Esophagus (tissue), 2 donors: ENCODE measurements at regions not wholly inside any gene's neighbourhood (a gene's known extent, or its start where the extent isn't known, plus 50 kb on each side); places are given as distances from the start of the nearest gene placed in this dataset.

Experiments used
- H3K27ac ChIP-seq, 2 donors: one replicate each; pipeline ENCODE4 v1.5.1; 2013; ENCODE audit warnings: low read depth in 2 of 2, mild to moderate bottlenecking in 2 of 2, inconsistent platforms in 1 of 2, low read length in 1 of 2, moderate library complexity in 1 of 2
- H3K27me3 ChIP-seq, 2 donors: one replicate each; pipeline ENCODE4 v1.6.1; 2013; ENCODE audit warnings: low read length in 2 of 2, control low read depth in 1 of 2, mild to moderate bottlenecking in 1 of 2; ENCODE audit not compliant: insufficient read depth in 2 of 2, control insufficient read depth in 1 of 2
- H3K36me3 ChIP-seq, 2 donors: one replicate each; pipeline ENCODE4 v1.6.1; 2013; ENCODE audit warnings: low read length in 1 of 2; ENCODE audit not compliant: control insufficient read depth in 2 of 2, insufficient read depth in 2 of 2
- H3K4me1 ChIP-seq, 2 donors: one replicate each; pipeline ENCODE4 v1.6.1; 2013; ENCODE audit warnings: low read length in 1 of 2; ENCODE audit not compliant: control insufficient read depth in 2 of 2, insufficient read depth in 2 of 2
- H3K4me3 ChIP-seq, 2 donors: one replicate each; pipeline ENCODE4 v1.5.1; 2013; ENCODE audit warnings: low read length in 2 of 2, mild to moderate bottlenecking in 2 of 2, low read depth in 1 of 2, moderate library complexity in 1 of 2
- H3K9me3 ChIP-seq, 2 donors: one replicate each; pipeline ENCODE4 v1.6.1; 2013; ENCODE audit warnings: mild to moderate bottlenecking in 2 of 2, low read depth in 1 of 2, low read length in 1 of 2, moderate library complexity in 1 of 2; ENCODE audit not compliant: control insufficient read depth in 2 of 2, insufficient read depth in 1 of 2
- WGBS, 2 donors: extraction: QIAGEN DNeasy Blood & Tissue Kit; methylation state at CpG; one replicate each; pipeline ENCODE4 v1.1.7; 2013; 5-methylcytosine and 5-hydroxymethylcytosine counted together
- donor health status: healthy with polysubstance abuse.
- donor health status: Bipolar disorder and iron deficiency.

GRCh38 chr9:16976427-16976826 is 106.0 kb upstream of the BNC2 start:
- 73 to 85% methylated on average over 4 of the region's 4 CpGs for WGBS, 2 donors

GRCh38 chr9:16974436-16974835 is 104.0 kb upstream of the BNC2 start:
- H3K27me3 ChIP-seq, result no peaks in the 10 kb centered on the region
- no peak overlapping the region for H3K27ac ChIP-seq
- no peaks in the 10 kb centered on the region for H3K9me3 ChIP-seq
- H3K4me1 ChIP-seq, result no peaks in the 10 kb centered on the region
- H3K36me3 ChIP-seq, result no peaks in the 10 kb centered on the region
- no peak overlapping the region for H3K4me3 ChIP-seq
- 60 to 62% methylated on average over 5 of the region's 5 CpGs for WGBS, 2 donors

More at GRCh38 chr9:16976427-16976826, 106.0 kb upstream of the BNC2 start:
- Histone ChIP-seq H3K9me3 (no peaks in the 10 kb centered on the region), H3K4me1 (no peaks in the 10 kb centered on the region), H3K4me3 (no peak overlapping the region), H3K27ac (no peak overlapping the region), H3K36me3 (no peaks in the 10 kb centered on the region), H3K27me3 (no peaks in the 10 kb centered on the region)

- Histone ChIP-seq H3K4me3 (no peak overlapping the region), H3K4me1 (no peaks in the 10 kb centered on the region), H3K27me3 (no peaks in the 10 kb centered on the region), H3K27ac (no peak overlapping the region), H3K36me3 (no peaks in the 10 kb centered on the region), H3K9me3 (no peaks in the 10 kb centered on the region)
- WGBS, 2 donors, result 91 to 93% methylated on average over 3 of the region's 3 CpGs
These were observed 99.9 kb upstream of the BNC2 start for GRCh38 chr9:16970321-16970720.

GRCh38 chr9:16964228-16964627 is 93.8 kb upstream of the BNC2 start:
- no peaks in the 10 kb centered on the region for H3K36me3 ChIP-seq
- no peaks in the 10 kb centered on the region for H3K27me3 ChIP-seq
- 89 to 90% methylated on average over 10 of the region's 10 CpGs for WGBS, 2 donors
- no peak overlapping the region for H3K4me3 ChIP-seq
- H3K4me1 ChIP-seq, result no peaks in the 10 kb centered on the region
- H3K27ac ChIP-seq, result no peak overlapping the region
- no peaks in the 10 kb centered on the region for H3K9me3 ChIP-seq

- Histone ChIP-seq H3K4me3 (no peak overlapping the region), H3K27me3 (no peaks in the 10 kb centered on the region), H3K9me3 (no peaks in the 10 kb centered on the region), H3K27ac (no peak overlapping the region), H3K36me3 (no peaks in the 10 kb centered on the region), H3K4me1 (no peaks in the 10 kb centered on the region)
- WGBS, 2 donors, result 68 to 69% methylated on average over 2 of the region's 2 CpGs
These were observed 89.6 kb upstream of the BNC2 start for GRCh38 chr9:16960084-16960483.

- Histone ChIP-seq H3K9me3 (no peaks in the 10 kb centered on the region), H3K36me3 (no peaks in the 10 kb centered on the region), H3K4me1 (no peaks in the 10 kb centered on the region), H3K27ac (no peak overlapping the region), H3K27me3 (no peaks in the 10 kb centered on the region), H3K4me3 (no peak overlapping the region)
These were observed 88.9 kb upstream of the BNC2 start for GRCh38 chr9:16959391-16959790.

GRCh38 chr9:16954040-16954439 is 83.6 kb upstream of the BNC2 start:
- Histone ChIP-seq H3K4me1 (no peaks in the 10 kb centered on the region), H3K27ac (no peak overlapping the region), H3K9me3 (no peaks in the 10 kb centered on the region), H3K27me3 (no peaks in the 10 kb centered on the region), H3K4me3 (no peak overlapping the region), H3K36me3 (no peaks in the 10 kb centered on the region)
- WGBS, 2 donors, result 81 to 86% methylated on average over 2 of the region's 2 CpGs

- WGBS, 2 donors, result 88 to 91% methylated on average over 2 of the region's 2 CpGs
- Histone ChIP-seq H3K4me1 (no peaks in the 10 kb centered on the region), H3K4me3 (no peak overlapping the region), H3K9me3 (no peaks in the 10 kb centered on the region), H3K27me3 (no peaks in the 10 kb centered on the region), H3K27ac (no peak overlapping the region), H3K36me3 (no peaks in the 10 kb centered on the region)
These were observed 81.0 kb upstream of the BNC2 start for GRCh38 chr9:16951502-16951901.

- H3K4me1 ChIP-seq, result no peaks in the 10 kb centered on the region
- no peaks in the 10 kb centered on the region for H3K36me3 ChIP-seq
- H3K27me3 ChIP-seq, result no peaks in the 10 kb centered on the region
- H3K27ac ChIP-seq, result no peak overlapping the region
- 51 to 75% methylated on average over 4 of the region's 4 CpGs for WGBS, 2 donors
- no peak overlapping the region for H3K4me3 ChIP-seq
- H3K9me3 ChIP-seq, result no peaks in the 10 kb centered on the region
These were observed 79.6 kb upstream of the BNC2 start for GRCh38 chr9:16950051-16950450.

- Histone ChIP-seq H3K27me3 (no peaks in the 10 kb centered on the region), H3K4me1 (no peaks in the 10 kb centered on the region), H3K27ac (no peak overlapping the region), H3K4me3 (no peak overlapping the region), H3K9me3 (no peaks in the 10 kb centered on the region), H3K36me3 (no peaks in the 10 kb centered on the region)
- 83 to 85% methylated on average over 2 of the region's 2 CpGs for WGBS, 2 donors
These were observed 60.1 kb upstream of the BNC2 start for GRCh38 chr9:16930578-16930977.
